Tibial nerve (tissue), 4 donors: ENCODE measurements at regions not wholly inside any gene's neighbourhood (a gene's known extent, or its start where the extent isn't known, plus 50 kb on each side); places are given as distances from the start of the nearest gene placed in this dataset.

Experiments used
- EP300 ChIP-seq, 2 donors: sonication (generic); formaldehyde crosslinking; IDR thresholded peaks; one replicate each; pipeline ENCODE4 v1.6.1; 2017; ENCODE audit warnings: antibody characterized with exemption in 2 of 2, mild to moderate bottlenecking in 1 of 2
- TF ChIP-seq, protein P1 (sequence below), 5 experiments: fragments of 200-600 bp in 3 of 5; fragments of 450-650 bp in 2 of 5; sonication (generic) in 3 of 5; IDR thresholded peaks; one replicate each; pipeline ENCODE4 v1.5.1; 2016 to 2019; ENCODE audit warnings: antibody characterized with exemption in 5 of 5, mild to moderate bottlenecking in 3 of 5, moderate library complexity in 2 of 5

DNA sequence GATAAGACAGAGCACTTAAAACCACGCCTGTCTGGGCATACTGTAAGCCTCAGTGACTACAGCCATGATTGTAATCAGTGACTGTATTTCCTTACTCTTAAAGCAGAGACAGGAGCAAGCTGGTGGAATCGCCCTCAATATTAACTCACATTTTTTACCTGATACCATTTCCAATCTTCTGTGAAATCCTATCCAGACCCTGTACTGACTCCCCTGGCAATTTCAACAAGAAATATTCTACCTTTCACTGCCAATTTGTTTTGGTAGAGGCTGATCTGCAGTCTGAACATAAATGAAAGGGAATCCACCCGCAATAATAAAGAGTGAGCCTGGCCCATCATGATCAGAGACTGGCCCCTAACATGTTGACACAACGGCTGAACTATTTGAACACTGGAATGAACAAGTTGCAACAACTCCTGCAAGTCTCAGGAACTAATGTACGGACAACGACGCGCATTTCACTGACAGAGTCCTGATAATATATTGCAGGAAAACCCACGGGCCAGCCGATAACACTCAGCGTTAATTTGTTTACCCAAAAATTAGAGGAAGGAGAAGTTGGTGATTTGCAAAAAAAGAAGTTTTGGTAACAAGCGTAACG lies 195.5 kb upstream of the BTG1 start:
- TF ChIP-seq, protein P1, sequence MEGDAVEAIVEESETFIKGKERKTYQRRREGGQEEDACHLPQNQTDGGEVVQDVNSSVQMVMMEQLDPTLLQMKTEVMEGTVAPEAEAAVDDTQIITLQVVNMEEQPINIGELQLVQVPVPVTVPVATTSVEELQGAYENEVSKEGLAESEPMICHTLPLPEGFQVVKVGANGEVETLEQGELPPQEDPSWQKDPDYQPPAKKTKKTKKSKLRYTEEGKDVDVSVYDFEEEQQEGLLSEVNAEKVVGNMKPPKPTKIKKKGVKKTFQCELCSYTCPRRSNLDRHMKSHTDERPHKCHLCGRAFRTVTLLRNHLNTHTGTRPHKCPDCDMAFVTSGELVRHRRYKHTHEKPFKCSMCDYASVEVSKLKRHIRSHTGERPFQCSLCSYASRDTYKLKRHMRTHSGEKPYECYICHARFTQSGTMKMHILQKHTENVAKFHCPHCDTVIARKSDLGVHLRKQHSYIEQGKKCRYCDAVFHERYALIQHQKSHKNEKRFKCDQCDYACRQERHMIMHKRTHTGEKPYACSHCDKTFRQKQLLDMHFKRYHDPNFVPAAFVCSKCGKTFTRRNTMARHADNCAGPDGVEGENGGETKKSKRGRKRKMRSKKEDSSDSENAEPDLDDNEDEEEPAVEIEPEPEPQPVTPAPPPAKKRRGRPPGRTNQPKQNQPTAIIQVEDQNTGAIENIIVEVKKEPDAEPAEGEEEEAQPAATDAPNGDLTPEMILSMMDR (IDR thresholded peaks at IDR 0.05) = no peak
- TF ChIP-seq EP300 (IDR thresholded peaks at IDR 0.05) = no peak
